Medulla oblongata (tissue), 1 donor: ENCODE measurements at regions not wholly inside any gene's neighbourhood (a gene's known extent, or its start where the extent isn't known, plus 50 kb on each side); places are given as distances from the start of the nearest gene placed in this dataset.

ENCODE experiments used
- DNase-seq: peaks from one replicate; pipeline ENCODE4 v3.0.0-alpha.2; 2015; ENCODE audit errors: extremely low spot score

- DNase-seq = no peak
Observed at GRCh38 chr13:103288114-103288513, 221.9 kb upstream of the SLC10A2 start.

GRCh38 chr13:103287659-103288058 lies 221.4 kb upstream of the SLC10A2 start:
- DNase-seq = no peak

DNA sequence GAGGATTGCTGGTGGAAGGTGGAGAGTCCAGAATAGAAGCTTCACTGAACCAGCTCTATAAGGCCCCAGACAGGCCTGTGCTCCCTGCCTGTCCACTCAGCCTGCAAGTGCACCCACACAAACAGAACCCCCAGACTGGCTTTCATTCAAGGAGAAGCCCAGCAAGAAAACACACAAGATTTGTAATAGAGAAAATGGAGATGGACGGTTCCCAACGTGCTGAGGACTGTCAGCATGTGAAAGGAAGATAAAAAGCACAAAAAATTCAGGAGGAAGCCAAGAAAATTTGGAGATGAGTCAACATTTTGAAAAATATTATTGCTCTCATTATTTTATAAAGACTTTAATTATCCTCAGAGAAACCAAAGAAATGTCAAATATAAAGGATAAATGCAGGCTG lies 218.2 kb upstream of the SLC10A2 start:
- no peak for DNase-seq

- no peak for DNase-seq
Observed at GRCh38 chr13:103283451-103283820, 217.2 kb upstream of the SLC10A2 start.

DNA sequence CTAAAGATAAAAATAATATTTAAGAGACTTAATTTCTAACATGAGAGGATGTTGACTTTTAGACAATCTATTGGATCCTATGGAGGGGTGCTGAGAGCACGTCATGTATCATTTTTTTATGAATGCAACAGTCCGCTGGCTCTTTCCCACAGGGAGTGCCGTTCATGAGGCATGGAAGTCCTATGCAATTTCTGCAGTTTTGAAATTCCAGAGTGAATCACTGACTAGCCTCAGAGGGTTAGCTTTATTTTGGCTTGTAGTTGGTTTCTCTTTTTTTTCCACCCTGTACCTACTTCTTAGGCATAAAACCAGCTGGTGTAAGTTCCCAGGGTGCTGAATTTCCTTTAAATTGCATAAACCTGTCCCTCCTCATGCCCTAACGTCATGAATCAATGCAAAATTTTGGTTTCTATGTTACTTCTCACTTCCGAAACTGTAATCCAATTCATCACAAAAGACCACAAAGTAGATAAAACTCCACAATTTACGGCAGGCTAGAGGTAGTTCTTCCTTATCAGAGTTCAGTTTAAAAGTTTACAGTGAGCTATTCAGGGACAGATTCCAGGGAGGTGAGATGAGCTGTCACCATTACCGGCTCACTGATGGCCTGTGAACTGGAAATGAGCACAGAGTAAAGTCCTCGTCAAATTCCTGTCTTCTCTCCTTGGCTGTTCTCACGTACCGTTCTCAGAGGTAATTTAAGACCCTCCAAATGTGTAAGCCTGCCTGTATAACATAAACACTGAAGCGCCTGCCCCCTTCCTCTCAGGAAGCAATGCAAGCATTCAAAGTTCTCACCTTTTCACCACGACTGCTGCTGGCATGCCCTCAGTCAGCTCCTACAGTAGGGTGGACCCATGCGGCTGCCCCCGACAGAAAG lies 216.6 kb upstream of the SLC10A2 start:
- DNase-seq = no peak

GRCh38 chr13:103277959-103278694 lies 211.9 kb upstream of the SLC10A2 start:
- no peak for DNase-seq

- DNase-seq = no peak
Observed at GRCh38 chr13:103276775-103277498, 210.7 kb upstream of the SLC10A2 start.

DNA sequence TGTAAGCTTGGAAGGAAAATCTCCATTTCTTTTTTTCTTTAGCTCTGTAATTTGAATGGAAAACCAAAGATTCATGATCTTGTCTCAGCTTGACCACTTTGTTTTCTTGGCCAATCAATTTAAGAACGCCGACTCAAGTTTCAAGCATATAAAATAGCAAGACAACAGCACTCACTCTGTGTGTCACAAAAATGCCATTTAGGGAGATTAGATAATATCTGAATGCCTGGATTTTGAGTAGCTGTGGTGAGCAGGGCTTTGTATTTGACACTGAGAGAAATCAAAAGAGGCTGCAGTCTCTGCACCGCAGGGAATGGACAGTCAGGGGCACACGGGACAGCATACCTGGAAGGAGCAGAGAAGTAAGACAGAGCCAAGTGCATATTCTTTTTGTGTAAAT lies 209.5 kb upstream of the SLC10A2 start:
- DNase-seq = no peak

DNA sequence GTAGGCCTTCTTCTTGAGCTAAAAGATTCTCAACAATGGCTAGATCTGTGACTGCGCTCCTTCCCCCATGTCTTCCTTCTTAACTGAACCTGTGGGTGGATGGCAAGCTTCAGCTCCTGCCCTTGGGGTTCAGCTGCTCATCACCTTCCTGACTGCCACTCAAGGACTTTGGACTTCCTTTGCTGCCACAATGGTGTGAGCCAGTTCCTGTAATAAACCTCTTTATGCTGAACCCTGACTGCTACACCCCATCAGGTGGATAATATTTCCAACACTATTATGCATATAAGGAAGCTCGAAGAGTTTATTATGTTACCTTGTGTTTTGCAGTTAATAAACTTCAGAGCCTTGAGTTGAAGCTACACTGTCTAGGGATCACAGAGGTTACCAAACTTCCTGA lies 208.9 kb upstream of the SLC10A2 start:
- DNase-seq = no peak

GRCh38 chr13:103273825-103274224 lies 207.6 kb upstream of the SLC10A2 start:
- no peak for DNase-seq

- no peak for DNase-seq
Observed at GRCh38 chr13:103272770-103273169, 206.6 kb upstream of the SLC10A2 start.

DNA sequence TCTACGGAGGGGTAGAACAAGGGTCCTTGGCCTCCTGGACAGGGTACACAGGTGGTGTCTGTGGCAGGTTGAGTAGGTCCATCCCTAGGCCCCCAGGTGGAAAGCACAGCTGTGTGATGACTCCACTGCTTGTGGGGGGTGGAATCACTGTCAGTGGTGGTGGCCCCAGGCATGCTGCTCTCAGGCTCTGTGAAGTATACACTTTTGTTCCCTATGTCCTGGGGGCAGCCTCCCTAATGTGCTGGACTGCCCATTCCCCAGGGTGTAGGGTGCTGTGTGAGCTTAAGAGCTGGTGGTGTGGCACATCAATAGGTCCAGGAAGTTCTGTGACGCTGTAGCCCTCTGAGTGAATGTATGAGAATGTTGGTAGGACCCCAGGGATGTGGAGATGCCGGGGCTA lies 197.2 kb upstream of the SLC10A2 start:
- DNase-seq = no peak

- no peak for DNase-seq
Observed at GRCh38 chr13:103255587-103256301, 189.5 kb upstream of the SLC10A2 start.

DNA sequence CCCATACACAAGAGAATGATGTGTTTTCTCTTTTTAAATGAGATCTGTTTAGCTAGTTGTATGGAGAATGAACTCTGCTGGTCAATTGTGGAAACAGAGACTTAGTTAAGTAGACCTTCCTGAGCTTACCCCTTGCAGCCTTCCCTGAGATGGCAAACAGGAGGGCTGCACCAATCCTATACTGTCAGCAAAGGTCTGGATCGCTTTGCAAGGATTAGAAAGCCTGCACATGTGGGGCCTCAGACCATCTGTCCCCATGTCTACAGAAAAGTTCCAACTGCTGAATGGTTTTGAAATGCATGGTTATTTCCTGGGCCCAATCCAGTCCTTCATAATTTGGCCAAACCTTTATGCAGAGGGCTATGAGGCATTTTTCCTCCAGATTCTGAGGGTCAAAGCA lies 183.9 kb upstream of the SLC10A2 start:
- no peak for DNase-seq

DNA sequence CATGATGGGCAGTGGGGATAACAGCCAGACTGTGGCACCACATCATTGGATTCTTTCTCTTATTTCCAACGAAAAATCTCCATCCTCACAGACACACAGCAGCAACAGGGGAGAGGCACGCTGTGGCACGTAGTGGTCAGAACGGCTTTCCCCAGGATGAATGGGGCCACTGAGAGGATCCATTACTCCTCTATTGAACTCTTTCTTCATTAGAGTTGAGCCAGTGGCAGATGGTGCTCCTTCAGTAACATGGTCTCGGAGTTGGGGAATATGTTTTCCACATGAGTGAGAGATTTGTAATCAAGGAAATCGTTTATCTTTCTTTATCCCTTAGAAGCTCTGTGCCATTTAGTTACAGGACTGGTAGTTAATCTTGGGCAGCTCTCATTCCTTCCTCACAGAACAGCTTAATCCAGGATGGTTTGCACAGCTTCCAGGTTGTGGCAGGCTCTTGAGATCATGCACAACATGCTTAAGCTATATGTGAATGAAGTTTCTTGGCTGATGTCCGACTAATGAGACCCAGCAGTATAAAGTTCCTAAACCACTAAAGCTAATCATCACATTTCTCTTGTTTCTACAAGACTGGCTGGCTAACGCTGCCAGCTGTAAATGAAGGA lies 180.5 kb upstream of the SLC10A2 start:
- no peak for DNase-seq

- no peak for DNase-seq
Observed at GRCh38 chr13:103243495-103243894, 177.3 kb upstream of the SLC10A2 start.

DNA sequence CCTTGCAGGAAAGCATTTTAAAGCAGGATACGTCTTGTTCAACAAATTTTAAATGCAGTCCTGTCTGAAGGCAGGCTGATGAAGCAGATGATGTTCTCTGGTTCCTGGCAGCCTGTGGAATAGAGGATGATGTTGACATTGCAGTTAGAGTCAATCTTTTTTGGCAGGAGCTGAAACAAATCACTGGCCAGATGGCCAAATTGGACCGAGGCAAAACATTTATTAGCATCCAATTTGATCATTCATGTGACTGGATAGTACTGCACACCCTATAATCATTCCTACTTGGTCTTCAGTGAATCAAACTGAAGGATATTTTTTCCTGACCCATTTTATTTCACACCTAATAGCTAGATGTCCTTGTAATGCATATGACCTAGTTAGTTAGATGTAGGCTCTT lies 172.2 kb upstream of the SLC10A2 start:
- DNase-seq = no peak

- DNase-seq = no peak
Observed at GRCh38 chr13:103236213-103236612, 170.0 kb upstream of the SLC10A2 start.

DNA sequence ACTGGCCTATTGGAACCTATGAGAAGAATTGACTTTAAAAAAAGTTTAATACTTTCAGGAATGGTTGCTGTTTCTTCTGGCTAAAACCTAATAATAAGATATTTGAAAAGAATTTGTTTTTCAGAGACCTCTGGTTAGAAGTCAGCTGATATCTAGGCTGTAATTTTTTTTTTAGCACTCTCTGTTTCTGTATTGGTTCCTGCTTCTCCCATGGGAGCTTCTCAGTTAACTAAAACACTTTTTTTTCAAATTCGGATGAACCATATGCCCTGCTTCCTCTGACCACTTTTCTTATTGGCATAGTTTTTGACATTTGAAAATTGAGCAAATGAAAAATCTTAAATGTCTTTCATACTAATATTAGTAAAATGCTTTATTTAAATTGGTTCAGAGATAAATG lies 163.5 kb upstream of the SLC10A2 start:
- DNase-seq = no peak

- no peak for DNase-seq
Observed at GRCh38 chr13:103224804-103225203, 158.6 kb upstream of the SLC10A2 start.

- no peak for DNase-seq
Observed at GRCh38 chr13:103222683-103223082, 156.5 kb upstream of the SLC10A2 start.
